Suprapubic skin (tissue), 4 donors: ENCODE measurements at regions not wholly inside any gene's neighbourhood (a gene's known extent, or its start where the extent isn't known, plus 50 kb on each side); places are given as distances from the start of the nearest gene placed in this dataset.

Experiments used
- CTCF ChIP-seq, 2 donors: fragments of 200-600 bp in 1 of 2; fragments of 450-650 bp in 1 of 2; sonication (generic) in 1 of 2; IDR thresholded peaks; one replicate each; pipeline ENCODE4 v1.5.1; 2016 to 2019; ENCODE audit warnings: antibody characterized with exemption in 2 of 2, mild to moderate bottlenecking in 1 of 2, moderate library complexity in 1 of 2
- POLR2A ChIP-seq, 2 donors: fragments of 450-650 bp; IDR thresholded peaks; one replicate each; pipeline ENCODE4 v1.6.1; 2017; ENCODE audit warnings: antibody characterized with exemption in 2 of 2, mild to moderate bottlenecking in 2 of 2, moderate library complexity in 2 of 2
- POLR2AphosphoS5 ChIP-seq, 3 donors: sonication (generic); formaldehyde crosslinking; IDR thresholded peaks; one replicate each; pipeline ENCODE4 v1.6.1; 2017; ENCODE audit warnings: antibody characterized with exemption in 3 of 3

- no peak for TF ChIP-seq CTCF (IDR thresholded peaks at IDR 0.05)
- no peak for TF ChIP-seq POLR2A (IDR thresholded peaks at IDR 0.05)
- no peak for TF ChIP-seq POLR2AphosphoS5 (IDR thresholded peaks at IDR 0.05)
These were observed 118.4 kb upstream of the CACUL1 start for GRCh38 chr10:118873091-118873737.
